HG02642 (cell line): ENCODE measurements at regions not wholly inside any gene's neighbourhood (a gene's known extent, or its start where the extent isn't known, plus 50 kb on each side); places are given as distances from the start of the nearest gene placed in this dataset.

Experiments used
- ATAC-seq: cut with Tn5 transposase; IDR thresholded peaks from one replicate; pipeline ENCODE4 v1.9.1; 2021; ENCODE audit warnings: mild to moderate bottlenecking; ENCODE audit not compliant: unreplicated experiment, poor library complexity

GRCh38 chr6:108751282-108751681 is 96.9 kb upstream of the ARMC2 start:
- ATAC-seq = no peak

- no peak for ATAC-seq
Measured at GRCh38 chr6:108751851-108752732, 96.1 kb upstream of the ARMC2 start.

- no peak for ATAC-seq
Measured at GRCh38 chr6:108752733-108753590, 95.3 kb upstream of the ARMC2 start.

- ATAC-seq = no peak
Measured at GRCh38 chr6:108755257-108756240, 92.7 kb upstream of the ARMC2 start.

- ATAC-seq = no peak
Measured at GRCh38 chr6:108757357-108757756, 90.9 kb upstream of the ARMC2 start.

- ATAC-seq = no peak
Measured at GRCh38 chr6:108758884-108759283, 89.3 kb upstream of the ARMC2 start.

GRCh38 chr6:108760126-108761050 is 87.8 kb upstream of the ARMC2 start:
- ATAC-seq = no peak

- ATAC-seq = no peak
Measured at GRCh38 chr6:108762394-108762793, 85.8 kb upstream of the ARMC2 start.

- no peak for ATAC-seq
Measured at GRCh38 chr6:108763931-108764579, 84.2 kb upstream of the ARMC2 start.

GRCh38 chr6:108764580-108764950 is 83.7 kb upstream of the ARMC2 start:
- no peak for ATAC-seq

- no peak for ATAC-seq
Measured at GRCh38 chr6:108765495-108765894, 82.7 kb upstream of the ARMC2 start.

GRCh38 chr6:108766419-108766818 is 81.8 kb upstream of the ARMC2 start:
- no peak for ATAC-seq

- no peak for ATAC-seq
Measured at GRCh38 chr6:108766886-108767285, 81.3 kb upstream of the ARMC2 start.

- no peak for ATAC-seq
Measured at GRCh38 chr6:108767418-108768165, 80.6 kb upstream of the ARMC2 start.

- no peak for ATAC-seq
Measured at GRCh38 chr6:108768166-108768555, 80.1 kb upstream of the ARMC2 start.

GRCh38 chr6:108768792-108769524 is 79.3 kb upstream of the ARMC2 start:
- no peak for ATAC-seq

- ATAC-seq = no peak
Measured at GRCh38 chr6:108771421-108771820, 76.8 kb upstream of the ARMC2 start.
